HG02588 (cell line): ENCODE measurements at regions not wholly inside any gene's neighbourhood (a gene's known extent, or its start where the extent isn't known, plus 50 kb on each side); places are given as distances from the start of the nearest gene placed in this dataset.
"Not testable (repeated sequence)": the region's sequence is repeated elsewhere in the genome, so short reads cannot be mapped to it uniquely, and the experiment has no call there.

Experiments
- ATAC-seq: cut with Tn5 transposase; IDR thresholded peaks from one replicate; pipeline ENCODE4 v1.9.1; 2021; ENCODE audit warnings: mild to moderate bottlenecking, moderate library complexity; ENCODE audit not compliant: unreplicated experiment

DNA sequence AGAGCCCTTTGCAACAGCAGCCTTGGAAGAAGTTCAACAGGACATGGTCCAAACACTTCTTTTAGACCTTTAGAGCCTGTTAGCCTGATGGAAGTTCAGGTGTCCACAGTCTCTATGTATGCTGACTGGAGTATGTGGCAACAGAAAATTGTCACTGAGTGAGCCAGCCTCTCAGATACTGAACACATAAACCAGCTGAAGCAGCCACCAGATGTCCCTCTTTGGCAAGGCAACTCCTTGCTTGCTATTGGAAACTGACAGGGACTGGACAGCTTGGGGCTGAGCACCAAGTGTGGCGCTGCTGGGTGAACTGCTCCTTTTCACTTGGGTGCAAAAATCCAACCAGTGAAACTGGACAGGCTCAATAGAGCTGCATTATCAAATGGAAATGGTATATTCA lies 1344.9 kb downstream of the RPIA start:
- not testable (repeated sequence) for ATAC-seq

DNA sequence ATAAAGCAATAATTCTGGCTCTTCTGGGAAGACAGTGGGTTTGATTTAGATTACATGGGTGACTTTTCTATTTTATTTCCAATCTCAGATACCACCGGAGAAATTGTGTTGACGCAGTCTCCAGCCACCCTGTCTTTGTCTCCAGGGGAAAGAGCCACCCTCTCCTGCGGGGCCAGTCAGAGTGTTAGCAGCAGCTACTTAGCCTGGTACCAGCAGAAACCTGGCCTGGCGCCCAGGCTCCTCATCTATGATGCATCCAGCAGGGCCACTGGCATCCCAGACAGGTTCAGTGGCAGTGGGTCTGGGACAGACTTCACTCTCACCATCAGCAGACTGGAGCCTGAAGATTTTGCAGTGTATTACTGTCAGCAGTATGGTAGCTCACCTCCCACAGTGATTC lies 1347.6 kb downstream of the RPIA start:
- ATAC-seq: not testable (repeated sequence)

DNA sequence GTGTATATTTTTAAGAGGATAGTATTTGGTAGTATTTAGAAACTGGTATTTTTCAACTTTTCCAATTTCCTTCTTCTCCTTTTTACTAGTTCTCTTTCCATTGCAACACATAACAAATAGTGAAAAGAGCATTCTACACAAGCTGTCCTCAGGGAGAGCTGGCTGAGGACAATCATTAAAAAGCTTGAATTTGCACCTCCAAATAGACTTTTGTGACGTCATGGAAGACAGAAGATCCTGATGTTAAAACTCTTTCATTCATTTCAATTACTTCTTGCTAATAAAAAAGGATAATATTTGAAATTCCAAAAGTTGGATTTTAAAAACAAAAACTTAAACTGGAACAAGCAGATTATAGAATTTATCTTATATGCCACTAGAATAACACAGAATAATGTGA lies 1356.3 kb downstream of the RPIA start:
- not testable (repeated sequence) for ATAC-seq

DNA sequence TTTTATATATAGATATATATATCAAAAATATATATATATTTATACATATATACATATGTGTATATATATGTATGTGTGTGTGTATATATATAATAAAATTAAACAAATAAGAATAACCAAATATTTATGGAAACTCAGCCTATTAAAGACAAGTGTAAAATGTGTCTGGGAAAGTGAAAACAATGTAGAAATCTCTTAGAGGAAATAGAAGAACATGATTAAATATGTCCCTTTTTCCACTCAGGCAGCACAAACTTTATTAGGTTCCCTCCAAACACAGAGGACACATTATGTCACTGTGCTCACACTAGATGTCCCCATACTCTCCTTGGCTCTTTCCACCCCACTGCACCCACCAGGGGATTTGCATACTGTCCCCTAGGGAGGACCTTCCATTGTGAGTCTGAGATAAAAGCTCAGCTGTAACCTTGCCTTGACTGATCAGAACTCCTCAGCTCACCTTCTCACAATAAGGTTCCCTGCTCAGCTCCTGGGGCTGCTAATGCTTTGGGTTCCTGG lies 1360.7 kb downstream of the RPIA start:
- ATAC-seq: not testable (repeated sequence)

DNA sequence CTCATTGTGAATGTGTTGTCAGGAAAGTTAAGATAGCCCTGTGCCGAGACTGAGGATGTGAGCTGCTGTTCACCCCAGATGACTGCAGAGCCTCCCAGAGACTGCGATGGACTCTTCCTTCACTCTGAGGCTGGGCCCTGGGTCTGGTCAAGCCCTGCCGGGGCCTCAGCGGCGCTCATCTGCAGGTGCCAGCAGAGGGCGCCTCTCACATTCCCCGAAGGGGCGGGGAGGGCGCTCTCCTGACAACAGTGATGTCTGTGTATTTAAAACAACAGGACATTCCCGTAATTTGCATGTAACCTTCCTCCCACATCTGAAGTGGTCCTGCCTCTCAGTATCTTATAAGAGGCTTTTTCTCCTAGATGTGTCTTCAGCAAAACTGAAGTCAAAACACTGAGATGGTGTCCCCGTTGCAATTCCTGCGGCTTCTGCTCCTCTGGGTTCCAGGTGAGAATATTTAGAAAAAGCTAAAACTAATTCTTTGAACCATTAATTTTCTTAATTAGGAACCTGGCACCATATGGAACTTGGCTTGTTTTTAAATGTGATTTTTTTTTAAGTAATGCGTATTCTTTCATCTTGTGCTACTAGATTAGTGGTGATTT lies 1377.9 kb downstream of the RPIA start:
- ATAC-seq: peak; percentile 68

DNA sequence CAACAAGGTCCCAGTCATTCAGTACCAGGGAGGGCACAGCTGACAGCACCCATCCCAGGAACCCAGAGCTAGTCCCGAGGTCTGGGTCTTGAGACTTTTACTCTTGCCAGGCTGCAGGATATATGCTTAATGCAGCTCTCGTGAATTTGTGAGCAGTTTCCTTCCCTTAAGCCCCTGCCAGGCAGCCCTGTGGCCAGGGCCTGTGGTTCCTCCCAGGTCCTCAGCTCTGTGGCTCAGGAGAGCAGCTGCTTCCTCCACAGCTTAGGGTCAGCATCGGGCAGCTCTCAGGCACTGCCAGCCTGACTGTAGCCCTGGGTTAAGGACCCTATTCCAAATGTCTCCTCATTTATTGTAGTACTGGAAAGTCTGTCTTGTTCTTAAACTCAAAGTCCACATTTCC lies 1384.8 kb downstream of the RPIA start:
- no peak for ATAC-seq

DNA sequence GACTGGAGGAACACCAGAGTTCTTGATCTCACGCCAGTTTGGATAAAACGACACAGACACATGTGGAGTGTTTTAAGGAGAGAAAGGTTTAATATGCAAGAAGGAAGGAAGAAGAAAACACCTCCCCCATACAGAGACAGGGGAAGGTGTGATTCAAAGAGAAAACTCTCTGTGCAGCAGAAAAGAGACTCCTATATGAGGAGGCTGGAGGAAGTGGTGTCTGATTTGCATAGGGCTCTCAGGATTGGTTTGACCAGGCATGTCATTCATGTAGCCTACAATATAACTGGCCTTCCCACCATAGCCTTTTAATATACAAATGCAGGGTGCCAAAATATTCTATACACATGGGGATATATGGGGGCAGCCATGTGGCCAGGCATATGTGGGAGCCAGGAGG lies 1386.5 kb downstream of the RPIA start:
- no peak for ATAC-seq

DNA sequence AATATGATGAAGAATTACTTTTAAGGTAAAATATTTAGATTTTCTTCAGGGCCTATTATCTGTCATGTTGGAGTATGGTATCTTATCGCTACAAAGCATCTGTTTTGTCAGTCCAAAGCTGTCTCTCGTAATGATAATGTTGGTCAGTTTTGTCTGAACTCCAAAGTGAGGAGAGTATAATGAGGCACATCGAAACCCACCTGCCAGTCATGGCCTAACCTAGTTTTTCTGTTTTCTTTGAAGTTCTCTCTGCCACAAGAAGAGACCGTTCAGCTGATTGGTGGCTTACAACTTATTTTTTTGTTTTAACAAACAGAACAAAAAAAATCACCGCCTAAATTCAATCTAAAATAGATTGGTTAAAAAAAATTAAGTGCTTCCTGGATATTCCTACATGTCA lies 1387.9 kb downstream of the RPIA start:
- no peak for ATAC-seq

DNA sequence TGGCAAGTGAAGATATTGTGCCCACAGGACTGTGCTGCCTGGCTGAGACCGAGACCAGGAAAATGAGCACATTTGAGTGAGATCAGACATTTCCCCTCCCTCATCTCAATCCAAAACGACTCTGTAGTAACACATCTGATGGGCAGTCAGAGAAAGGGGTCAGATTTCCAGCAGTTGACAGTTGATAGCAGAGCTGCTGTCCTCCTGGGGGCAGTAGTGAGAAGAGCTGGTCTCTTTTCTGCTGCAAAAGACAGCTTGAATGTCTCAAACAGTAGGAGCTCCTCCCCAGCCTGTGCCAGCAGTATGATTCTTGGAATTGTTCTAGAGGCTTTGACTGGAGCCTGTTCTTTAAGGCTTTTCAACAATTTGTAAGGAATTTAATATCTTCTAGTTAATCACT lies 1396.3 kb downstream of the RPIA start:
- ATAC-seq: not testable (repeated sequence)

DNA sequence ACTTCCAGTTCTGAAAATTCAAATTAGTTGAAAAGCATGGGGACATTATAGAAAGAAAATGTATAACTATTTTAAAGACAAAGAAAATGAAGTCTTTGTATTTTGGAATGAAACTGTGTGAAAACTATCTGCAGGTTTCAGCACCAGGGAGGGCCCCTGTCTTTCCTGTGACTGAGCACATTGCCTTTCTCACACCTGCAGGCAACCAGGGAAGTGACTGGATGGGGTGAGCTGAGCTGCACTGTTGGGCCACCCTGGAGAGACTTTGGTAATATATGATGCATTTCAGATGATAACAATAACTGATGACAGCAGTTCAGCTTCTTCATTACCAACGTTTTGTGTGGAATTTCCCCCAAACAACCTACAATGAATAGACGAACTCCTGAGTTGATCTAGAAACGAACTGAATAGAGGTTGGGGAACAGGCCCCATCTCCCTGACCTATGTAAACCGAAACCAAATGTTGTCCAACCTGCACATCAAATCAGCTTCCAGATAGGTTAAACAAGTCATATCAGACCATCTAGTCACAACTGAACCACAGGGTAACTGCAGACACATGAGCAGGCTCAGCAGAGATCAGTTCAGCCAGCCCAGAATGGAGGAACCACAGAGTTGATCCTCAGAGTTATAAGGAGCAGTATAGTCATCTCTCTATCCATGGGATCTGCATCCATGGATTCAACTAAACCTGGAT lies 1402.2 kb downstream of the RPIA start:
- ATAC-seq: not testable (repeated sequence)

DNA sequence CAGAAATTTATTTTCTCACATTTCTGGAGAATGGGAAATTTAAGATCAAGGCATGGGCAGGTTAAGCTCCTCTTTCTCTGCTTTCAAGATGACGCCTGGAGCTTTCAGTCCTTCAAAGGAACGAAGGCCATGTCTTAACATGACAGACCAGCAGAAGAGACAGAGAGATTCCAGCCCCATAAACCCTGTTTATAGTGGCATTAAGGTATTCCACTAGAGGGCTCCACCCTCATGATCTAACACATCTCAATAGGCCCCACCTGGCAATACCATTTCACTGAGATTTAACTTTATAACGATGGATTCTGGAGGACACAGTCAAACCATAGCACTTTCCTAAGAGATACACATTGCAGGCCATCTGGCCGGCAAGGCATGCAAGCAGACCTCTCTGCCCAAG lies 1406.1 kb downstream of the RPIA start:
- not testable (repeated sequence) for ATAC-seq

DNA sequence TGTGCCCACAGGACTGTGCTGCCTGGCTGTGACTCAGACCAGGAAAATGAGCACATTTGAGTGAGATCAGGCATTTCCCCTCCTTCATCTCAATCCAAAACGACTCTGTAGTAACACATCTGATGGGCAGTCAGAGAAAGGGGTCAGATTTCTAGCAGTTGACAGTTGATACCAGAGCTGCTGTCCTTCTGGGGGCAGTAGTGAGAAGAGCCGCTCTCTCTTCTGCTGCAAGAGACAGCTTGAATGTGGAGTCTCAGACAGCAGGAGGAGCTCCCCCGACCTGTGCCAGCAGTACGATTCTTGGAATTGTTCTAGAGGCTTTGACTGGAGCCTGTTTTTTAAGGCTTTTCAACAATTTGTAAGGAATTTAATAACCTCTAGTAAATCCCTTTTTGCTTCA lies 1413.7 kb downstream of the RPIA start:
- ATAC-seq: not testable (repeated sequence)

DNA sequence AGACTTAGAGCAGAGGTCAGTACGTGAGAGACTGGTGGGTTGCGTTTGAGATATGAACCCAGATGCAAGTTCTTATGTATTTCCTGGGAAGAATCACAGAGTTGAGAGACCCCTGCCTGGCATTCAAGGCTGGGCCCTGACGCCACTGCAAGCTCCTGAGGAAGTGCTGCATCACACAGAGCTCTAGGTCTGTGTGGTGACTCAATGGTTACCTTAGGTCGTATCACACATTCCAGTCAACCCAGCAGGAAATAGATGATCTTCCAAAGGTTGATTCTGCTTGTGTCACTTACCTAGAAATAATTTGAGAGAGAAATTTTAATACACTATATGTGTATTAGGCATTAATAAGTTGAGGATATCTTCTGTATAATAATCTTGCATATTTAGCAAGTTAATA lies 1431.9 kb downstream of the RPIA start:
- ATAC-seq: not testable (repeated sequence)

DNA sequence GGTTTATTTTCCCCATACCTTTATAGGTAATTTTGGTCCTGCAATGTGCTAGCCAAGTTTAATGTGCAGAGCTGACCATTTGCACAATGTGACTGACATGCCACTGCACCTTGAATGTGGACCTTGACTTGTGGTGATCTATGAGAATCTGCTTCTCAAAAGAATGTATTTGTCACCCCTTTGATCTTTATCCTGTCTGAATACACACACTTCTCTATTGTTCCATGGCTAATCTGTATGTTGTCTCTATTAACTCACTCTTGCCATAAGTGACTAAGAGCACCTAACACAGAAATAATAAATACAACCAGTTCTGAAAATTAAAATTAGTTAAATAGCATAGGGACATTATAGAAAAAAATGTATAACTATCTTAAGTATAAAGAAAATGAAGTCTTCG lies 1447.6 kb downstream of the RPIA start:
- not testable (repeated sequence) for ATAC-seq

DNA sequence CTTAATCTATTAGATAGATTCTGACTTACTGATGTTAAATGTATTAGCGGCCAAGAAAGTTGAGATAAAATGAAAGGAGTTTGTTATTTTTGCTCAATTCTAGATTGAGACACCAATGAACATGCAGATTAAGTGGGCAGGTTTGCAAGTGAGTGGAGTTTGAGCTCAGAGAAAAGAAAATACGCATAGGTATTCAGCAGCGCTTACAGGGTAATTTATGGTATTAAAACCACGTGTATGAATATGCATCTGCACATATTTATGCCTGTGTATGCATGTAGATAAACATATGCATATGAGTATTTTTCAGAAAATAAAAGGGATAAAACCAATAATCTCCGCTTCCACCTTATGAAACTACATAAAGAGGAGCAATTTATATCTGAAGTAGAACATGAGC lies 1450.1 kb downstream of the RPIA start:
- ATAC-seq: not testable (repeated sequence)

DNA sequence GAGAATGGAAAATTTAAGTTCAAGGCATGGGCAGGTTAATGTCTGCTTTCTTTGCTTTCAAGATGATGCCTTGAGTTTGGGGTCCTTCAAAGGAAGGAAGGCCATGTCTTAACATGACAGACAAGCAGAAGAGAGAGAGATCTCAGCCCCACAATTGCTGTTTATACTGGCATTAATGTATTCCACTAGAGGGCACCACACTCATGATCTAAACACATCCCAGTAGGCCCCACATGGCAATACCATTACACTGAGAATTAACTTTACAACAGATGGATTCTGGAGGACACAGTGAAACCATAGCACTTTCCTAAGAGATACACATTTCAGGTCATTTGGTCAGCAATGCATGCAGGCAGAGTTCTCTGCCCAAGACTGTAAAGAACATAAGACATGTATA lies 1460.3 kb downstream of the RPIA start:
- ATAC-seq: not testable (repeated sequence)

DNA sequence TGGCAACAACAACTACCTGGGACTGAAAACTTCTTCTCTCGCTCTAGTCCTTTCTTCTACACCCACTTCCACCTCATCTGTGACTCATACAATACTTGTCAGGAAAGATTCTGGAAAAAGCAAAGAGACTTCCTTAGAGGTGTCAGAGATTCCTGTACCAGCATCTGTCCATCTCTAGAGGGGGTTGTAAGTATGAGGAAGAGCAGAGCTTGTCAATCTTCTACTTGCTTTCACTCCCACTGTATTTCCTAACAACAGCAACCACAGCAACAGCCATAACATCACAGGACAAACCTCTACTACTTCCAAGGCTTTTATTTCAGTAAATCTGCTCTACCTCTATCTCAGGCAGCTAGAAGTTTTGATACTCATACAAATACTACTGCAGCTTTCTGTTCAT lies 1479.5 kb downstream of the RPIA start:
- ATAC-seq: not testable (repeated sequence)

DNA sequence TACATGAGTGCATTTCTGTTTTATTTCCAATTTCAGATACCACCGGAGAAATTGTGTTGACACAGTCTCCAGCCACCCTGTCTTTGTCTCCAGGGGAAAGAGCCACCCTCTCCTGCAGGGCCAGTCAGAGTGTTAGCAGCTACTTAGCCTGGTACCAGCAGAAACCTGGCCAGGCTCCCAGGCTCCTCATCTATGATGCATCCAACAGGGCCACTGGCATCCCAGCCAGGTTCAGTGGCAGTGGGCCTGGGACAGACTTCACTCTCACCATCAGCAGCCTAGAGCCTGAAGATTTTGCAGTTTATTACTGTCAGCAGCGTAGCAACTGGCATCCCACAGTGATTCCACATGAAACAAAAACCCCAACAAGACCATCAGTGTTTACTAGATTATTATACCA lies 1481.6 kb downstream of the RPIA start:
- not testable (repeated sequence) for ATAC-seq

DNA sequence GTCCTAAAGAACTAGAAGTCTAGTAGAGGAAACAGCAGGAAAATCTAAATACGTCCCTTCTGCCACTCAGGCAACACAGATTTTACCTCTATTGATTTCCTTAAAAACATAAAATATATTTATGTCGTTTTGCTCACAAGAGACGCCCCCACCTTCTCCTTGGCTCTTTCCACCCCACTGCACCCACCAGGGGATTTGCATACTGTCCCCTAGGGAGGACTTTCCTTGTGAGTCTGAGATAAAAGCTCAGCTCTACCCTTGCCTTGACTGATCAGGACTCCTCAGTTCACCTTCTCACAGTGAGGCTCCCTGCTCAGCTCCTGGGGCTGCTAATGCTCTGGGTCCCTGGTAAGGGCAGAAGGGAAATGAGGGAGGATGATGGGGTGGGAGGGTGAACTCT lies 1488.1 kb downstream of the RPIA start:
- ATAC-seq: not testable (repeated sequence)

DNA sequence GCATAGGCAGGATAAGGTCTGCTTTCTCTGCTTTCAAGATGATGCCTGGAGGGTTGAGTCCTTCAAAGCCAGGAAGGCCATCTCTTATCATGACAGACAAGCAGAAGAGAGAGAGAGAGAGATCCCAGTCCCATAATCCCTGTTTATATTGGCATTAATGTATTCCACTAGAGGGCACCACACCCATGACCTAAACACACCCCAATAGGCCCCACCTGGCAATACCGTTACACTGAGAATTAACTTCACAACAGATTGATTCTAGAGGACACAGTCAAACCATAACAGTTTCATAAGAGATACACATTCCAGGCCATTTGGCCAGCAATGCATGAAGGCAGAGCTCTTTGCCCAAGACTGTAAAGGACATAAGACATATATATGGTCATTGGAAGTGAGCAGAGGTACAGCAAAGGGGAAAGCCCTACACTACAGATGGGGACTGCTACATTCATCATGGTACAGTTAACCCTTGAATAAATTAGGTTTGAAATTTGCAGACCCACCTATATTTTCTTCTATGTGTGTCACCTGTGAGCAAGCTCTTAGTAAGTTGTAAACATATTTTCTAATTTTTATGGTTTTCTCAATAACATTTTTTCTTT lies 1516.1 kb downstream of the RPIA start:
- ATAC-seq: no peak

DNA sequence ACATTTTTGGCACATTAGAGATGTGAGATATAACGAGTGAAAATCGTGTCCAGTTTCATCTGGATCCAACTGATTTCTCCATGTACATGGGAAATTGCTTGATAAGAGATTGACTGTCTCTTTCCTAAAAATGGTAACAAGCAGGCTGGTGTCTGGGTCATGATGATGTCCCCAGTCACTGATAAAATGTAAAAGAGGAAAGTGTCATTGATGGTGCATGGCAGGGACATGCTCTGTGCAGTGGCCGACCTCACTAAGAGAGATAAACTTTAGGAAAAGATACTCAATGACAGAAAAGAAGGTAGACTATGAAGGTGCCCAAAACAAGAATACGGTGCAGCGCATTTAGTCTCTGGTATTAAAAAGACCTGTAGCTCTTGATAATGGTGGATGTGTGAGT lies 1517.5 kb downstream of the RPIA start:
- no peak for ATAC-seq

DNA sequence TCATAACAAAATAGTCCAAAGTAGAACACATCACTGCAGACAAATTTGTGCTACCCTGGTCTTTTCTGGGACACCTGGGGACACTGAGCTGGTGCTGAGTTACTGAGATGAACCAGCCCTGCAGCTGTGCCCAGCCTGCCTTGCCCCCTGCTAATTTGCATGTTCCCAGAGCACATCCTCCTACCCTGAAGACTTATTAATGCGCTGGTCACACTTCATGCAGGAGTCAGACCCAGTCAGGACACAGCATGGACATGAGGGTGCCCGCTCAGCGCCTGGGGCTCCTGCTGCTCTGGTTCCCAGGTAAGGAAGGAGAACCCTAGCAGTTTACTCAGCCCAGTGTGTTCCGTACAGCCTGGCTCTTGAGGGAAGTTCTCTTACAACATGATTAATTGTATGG lies 1518.3 kb downstream of the RPIA start:
- ATAC-seq: no peak
